ENCODE measurements at regions not wholly inside any gene's neighbourhood (a gene's known extent, or its start where the extent isn't known, plus 50 kb on each side); places are given as distances from the start of the nearest gene placed in this dataset.

DNA sequence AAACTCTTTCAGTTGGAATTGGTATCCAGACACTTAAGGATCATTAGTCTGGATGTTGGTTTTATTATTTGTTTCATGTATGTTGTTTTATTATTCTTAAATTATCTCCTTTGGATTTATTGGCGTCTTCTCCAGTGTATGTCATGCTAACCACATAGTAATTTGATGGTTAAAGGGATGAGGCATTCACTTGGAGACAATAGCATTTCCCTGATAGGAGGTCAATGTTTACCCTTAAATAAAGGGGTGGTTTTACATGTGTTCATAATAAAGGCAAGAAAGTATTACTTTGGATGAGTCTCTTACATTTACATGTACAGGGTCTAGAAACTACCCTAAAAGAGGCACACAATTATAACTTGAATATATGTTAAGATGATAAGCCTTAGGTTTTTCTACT is 51.2 kb upstream of the RNF144B start:
- H3K9me3 ChIP-seq, result no peaks in the 10 kb centered on the region
- no peaks in the 10 kb centered on the region for H3K36me3 ChIP-seq
- H3K4me1 ChIP-seq, result no peaks in the 10 kb centered on the region
- H3K27ac ChIP-seq, result no peak overlapping the region
- intact Hi-C loops (cut with DNase I), result no loop called here
- H3K27me3 ChIP-seq, result no peaks in the 10 kb centered on the region
- DNase-seq, result no peak
- H3K4me3 ChIP-seq, result no peak overlapping the region
- H3K9ac ChIP-seq (ENCODE audit: low read depth in 2 of 2, low read length in 2 of 2), result no peak overlapping the region
- TF ChIP-seq, protein P1, sequence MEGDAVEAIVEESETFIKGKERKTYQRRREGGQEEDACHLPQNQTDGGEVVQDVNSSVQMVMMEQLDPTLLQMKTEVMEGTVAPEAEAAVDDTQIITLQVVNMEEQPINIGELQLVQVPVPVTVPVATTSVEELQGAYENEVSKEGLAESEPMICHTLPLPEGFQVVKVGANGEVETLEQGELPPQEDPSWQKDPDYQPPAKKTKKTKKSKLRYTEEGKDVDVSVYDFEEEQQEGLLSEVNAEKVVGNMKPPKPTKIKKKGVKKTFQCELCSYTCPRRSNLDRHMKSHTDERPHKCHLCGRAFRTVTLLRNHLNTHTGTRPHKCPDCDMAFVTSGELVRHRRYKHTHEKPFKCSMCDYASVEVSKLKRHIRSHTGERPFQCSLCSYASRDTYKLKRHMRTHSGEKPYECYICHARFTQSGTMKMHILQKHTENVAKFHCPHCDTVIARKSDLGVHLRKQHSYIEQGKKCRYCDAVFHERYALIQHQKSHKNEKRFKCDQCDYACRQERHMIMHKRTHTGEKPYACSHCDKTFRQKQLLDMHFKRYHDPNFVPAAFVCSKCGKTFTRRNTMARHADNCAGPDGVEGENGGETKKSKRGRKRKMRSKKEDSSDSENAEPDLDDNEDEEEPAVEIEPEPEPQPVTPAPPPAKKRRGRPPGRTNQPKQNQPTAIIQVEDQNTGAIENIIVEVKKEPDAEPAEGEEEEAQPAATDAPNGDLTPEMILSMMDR (IDR thresholded peaks at IDR 0.05), result no peak

DNA sequence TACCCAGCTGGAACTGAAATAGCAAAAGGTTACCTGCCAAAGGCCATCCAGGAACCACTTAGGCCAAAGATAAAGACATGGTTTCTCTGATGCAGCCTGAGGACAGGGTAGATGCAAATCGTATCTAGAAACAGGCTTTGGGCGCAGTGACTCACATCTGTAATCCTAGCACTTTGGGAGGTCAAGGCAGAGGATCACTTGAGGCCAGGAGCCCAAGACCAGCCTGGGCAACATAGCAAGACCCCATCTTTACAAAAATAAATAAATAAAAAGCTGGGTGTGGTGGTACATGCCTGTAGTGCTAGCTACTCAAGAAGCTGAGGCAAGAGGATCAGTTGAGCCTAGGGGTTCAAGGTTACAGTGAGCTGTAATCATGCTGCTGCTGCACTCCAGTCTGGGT is 52.9 kb upstream of the RNF144B start:
- no peaks in the 10 kb centered on the region for H3K9me3 ChIP-seq
- H3K36me3 ChIP-seq, result no peaks in the 10 kb centered on the region
- no peak overlapping the region for H3K9ac ChIP-seq (ENCODE audit: low read depth in 2 of 2, low read length in 2 of 2)
- no peak overlapping the region for H3K4me3 ChIP-seq
- no peaks in the 10 kb centered on the region for H3K4me1 ChIP-seq
- intact Hi-C loops (cut with DNase I), result no loop called here
- no peaks in the 10 kb centered on the region for H3K27me3 ChIP-seq
- no peak overlapping the region for H3K27ac ChIP-seq
- TF ChIP-seq, protein P1 (IDR thresholded peaks at IDR 0.05), result no peak
- DNase-seq, result no peak

DNA sequence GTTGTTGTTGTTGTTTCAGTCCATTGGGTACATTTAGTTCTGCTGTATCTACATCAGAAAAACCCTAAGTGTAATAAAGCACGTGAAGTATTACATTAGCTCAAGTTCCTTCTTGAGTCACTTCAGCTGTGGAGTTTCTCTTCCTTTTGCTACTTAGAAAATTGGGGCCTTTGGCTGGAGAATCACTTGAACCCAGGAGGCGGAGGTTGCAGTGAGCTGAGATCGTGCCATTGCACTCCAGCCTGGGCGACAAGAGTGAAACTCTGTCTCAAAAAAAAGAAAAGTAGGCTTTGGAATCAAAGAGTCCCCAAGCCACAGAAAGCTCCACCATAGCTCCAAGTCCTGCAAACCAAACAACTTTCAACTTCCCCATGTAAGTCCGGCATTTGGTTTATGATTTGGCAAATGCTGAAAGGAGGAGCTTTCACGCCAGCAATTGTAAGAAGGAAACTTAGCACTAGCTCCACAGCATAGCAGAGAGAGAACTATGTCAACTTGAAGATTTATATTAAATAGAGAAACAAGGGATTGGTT is 56.5 kb upstream of the RNF144B start:
- Histone ChIP-seq H3K27me3 (no peaks in the 10 kb centered on the region), H3K36me3 (no peaks in the 10 kb centered on the region), H3K27ac (no peak overlapping the region), H3K4me3 (no peak overlapping the region), H3K9me3 (no peaks in the 10 kb centered on the region), H3K4me1 (no peaks in the 10 kb centered on the region), H3K9ac (ENCODE audit: low read depth in 2 of 2, low read length in 2 of 2) (no peak overlapping the region)
- TF ChIP-seq, protein P1 (IDR thresholded peaks at IDR 0.05), result no peak
- intact Hi-C loops (cut with DNase I), result no loop called here
- no peak for DNase-seq

DNA sequence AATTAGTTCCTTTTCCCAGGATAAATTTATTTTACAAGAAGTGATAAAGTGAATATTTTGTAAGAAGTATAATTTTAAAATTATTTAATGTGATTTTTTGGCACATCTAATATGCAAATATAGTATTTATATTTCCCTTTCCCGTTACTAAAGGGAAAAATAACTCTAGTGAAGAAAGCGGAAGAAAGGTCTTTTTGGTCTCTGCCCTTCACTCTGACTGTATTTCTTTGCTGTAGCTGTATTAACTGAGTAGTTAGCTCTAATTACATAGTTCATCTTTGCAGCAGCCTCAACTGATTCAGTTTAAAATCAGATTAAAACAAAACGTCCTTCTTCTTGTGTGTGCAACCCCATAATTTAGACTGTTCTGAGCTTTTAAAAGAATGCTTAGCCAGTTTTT is 57.4 kb upstream of the RNF144B start:
- Histone ChIP-seq H3K36me3 (no peaks in the 10 kb centered on the region), H3K4me3 (no peak overlapping the region), H3K27ac (no peak overlapping the region), H3K9ac (ENCODE audit: low read depth in 2 of 2, low read length in 2 of 2) (no peak overlapping the region), H3K9me3 (no peaks in the 10 kb centered on the region), H3K27me3 (no peaks in the 10 kb centered on the region), H3K4me1 (no peaks in the 10 kb centered on the region)
- intact Hi-C loops (cut with DNase I), result no loop called here
- TF ChIP-seq, protein P1 (IDR thresholded peaks at IDR 0.05), result no peak
- no peak for DNase-seq

DNA sequence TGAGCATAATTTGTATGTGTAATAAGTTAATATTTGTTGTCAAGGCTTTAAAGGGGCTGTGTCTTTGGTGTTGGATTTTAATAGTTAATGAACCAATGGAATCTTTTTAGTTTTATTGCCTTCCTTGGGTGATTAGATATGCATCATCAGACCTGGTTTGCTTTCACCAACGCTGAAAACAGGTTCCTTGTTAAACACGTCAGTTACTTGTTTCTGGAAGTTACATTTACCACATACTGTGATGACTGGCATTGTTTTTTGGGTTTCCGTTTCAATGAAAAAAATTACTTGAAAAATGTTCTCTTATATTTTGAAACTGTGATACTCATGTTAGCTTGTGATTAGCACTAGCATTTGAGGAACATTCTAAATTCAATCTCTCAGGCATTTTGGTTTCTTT is 58.6 kb upstream of the RNF144B start:
- no peak for DNase-seq
- Histone ChIP-seq H3K27me3 (no peaks in the 10 kb centered on the region), H3K9ac (ENCODE audit: low read depth in 2 of 2, low read length in 2 of 2) (no peak overlapping the region), H3K4me1 (no peaks in the 10 kb centered on the region), H3K36me3 (no peaks in the 10 kb centered on the region), H3K27ac (no peak overlapping the region), H3K9me3 (no peaks in the 10 kb centered on the region), H3K4me3 (no peak overlapping the region)
- TF ChIP-seq, protein P1 (IDR thresholded peaks at IDR 0.05), result no peak
- intact Hi-C loops (cut with DNase I), result no loop called here

DNA sequence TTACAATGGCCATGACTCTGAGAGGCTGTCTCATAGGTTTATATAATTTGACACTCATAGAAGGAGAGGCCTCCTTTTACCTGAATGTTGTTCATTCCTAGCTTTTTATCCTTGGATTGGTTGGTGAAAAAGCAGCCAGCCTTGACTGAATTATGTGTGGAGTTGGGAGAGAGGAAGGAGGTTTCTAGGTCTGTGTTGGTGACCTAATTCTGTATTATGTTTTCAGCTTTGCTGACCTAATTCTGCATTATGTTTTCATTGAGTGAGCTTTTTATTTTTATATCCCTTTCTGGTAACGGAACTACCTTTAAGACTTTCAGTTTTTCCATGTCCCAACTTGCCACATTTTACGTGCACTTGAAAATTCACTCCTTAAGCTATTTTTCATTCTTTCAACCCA is 59.1 kb upstream of the RNF144B start:
- no peaks in the 10 kb centered on the region for H3K4me1 ChIP-seq
- no peaks in the 10 kb centered on the region for H3K36me3 ChIP-seq
- intact Hi-C loops (cut with DNase I), result no loop called here
- H3K4me3 ChIP-seq, result no peak overlapping the region
- no peak for DNase-seq
- TF ChIP-seq, protein P1 (IDR thresholded peaks at IDR 0.05), result no peak
- H3K27ac ChIP-seq, result no peak overlapping the region
- no peak overlapping the region for H3K9ac ChIP-seq (ENCODE audit: low read depth in 2 of 2, low read length in 2 of 2)
- no peaks in the 10 kb centered on the region for H3K27me3 ChIP-seq
- H3K9me3 ChIP-seq, result no peaks in the 10 kb centered on the region

Measured in colonic mucosa (tissue), 4 donors.